NCI-H1930 (cell line): ENCODE measurements at regions not wholly inside any gene's neighbourhood (a gene's known extent, or its start where the extent isn't known, plus 50 kb on each side); places are given as distances from the start of the nearest gene placed in this dataset.

Source experiments
- DNase-seq, 2 experiments: peaks; one replicate each; lab custom pipeline; 2025; lab: John Stamatoyannopoulos, UW

GRCh38 chr9:129487658-129488483 lies 133.0 kb downstream of the C9orf50 start:
- DNase-seq: no peak

DNA sequence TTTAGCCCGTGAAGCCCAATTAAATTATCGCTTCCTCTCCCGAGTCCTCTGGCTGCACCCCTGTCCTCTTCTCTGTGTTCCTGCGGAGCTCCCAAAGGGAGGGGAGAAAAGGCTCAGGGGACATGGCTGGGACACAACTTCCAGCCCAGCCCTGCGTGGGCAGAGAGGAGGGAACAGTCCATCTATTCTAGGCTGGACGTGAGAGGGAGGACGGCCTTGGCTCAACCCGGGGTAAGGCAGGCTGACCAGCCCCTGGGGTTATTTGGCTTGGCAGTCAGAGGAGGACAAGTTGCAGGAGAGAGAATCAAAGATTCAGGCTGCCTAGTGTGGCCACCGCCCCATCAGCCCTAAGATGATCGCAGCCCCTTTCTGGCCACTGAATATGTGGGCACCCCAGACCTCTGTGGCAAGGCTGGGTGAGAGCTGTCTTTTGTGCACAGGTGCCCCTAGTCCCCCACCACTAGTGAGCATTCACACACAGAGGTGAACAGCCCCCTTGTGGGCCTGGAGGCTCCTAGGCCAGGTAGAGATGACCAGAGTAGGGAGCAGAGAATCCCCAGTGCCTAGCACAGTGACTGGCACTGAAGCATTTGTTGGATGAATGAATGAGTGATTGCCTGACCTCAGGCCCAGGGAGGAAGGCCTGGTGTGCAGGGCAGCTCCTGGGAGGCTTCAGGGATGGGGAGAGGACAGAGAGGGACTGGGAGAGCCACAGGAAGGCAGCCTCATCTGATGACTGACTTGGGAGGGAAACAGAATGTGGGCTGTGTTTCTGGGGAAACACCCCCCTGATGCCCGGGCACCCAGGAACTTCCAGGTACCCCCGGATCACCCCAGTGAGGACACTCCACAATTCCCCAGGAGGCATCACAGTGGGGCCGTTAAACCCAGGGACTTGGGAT lies 133.9 kb downstream of the C9orf50 start:
- DNase-seq: no peak

GRCh38 chr9:129485145-129485774 lies 135.6 kb downstream of the C9orf50 start:
- DNase-seq: no peak

DNA sequence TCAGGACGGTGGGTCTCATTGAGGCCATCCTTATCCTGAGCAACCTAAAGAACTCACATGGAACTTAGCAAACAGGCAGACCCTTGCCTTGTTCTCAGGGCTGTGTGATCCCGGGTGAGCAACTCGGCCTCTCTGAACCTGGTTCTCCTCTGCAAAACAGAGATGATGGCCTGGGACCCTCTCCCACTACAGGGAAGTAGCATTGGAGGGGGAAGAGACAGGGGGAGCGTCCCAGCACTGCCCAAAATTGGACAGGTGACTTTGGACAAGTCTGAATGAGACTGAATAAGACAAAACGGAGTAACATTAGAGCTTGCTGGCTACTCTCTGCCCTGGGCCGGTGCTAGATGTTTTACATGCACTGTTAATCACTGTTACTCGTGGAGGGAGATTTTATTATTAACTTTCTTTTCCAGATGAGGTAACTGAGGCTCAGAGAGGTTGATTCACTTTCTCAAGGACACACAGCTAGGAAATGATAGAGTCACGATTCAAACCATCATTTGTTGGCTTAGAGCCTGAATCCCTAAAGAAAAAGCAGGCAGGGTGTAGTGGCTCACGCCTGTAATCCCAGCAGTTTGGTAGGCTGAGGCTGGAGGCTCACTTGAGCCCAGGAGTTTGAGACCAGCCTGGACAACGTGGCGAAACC lies 136.4 kb downstream of the C9orf50 start:
- DNase-seq: no peak

- no peak for DNase-seq
Observed at GRCh38 chr9:129483415-129484351, 137.2 kb downstream of the C9orf50 start.

- no peak for DNase-seq
Observed at GRCh38 chr9:129482521-129483414, 138.1 kb downstream of the C9orf50 start.

- no peak for DNase-seq
Observed at GRCh38 chr9:129481810-129482511, 138.9 kb downstream of the C9orf50 start.

- DNase-seq: no peak
Observed at GRCh38 chr9:129481424-129481809, 139.5 kb downstream of the C9orf50 start.

DNA sequence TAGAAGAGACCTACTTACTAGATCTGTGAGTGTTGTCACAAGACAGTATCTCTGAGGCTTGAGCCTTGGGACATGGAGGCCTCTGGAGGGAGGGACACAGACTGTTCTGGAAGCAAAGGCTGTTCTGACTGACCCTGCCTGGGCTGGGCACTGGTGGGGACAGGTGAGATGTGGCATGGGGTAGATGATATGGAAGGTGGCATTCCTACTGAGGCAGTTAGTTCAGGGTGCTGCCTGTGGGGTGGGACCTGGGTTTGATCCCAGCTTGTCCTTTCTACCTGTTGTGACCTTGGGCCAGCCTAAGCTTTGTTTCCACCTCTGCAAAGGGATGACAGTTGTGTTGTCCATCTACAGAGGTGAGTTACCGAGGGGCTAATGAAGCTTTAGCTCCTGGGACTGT lies 140.2 kb downstream of the C9orf50 start:
- no peak for DNase-seq

GRCh38 chr9:129480227-129480626 lies 140.7 kb downstream of the C9orf50 start:
- no peak for DNase-seq

DNA sequence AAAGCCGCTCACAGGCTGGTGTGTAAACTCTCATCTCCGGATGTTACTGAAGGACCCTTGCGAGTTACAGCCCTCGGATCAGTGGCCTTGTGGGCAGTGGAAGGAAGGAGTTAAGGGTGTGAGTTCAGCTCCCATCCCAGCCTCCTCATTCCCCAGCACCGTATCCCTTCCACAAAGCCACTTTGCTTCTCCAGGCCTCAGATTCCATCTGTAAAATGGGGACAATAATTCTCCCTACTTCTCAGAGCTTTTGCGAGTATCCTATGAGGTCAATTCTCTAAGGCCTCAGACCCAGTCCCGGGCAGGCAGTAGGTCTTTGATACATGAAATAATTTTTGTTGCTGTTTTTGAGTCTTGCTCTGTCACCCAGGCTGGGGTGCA lies 141.3 kb downstream of the C9orf50 start:
- DNase-seq: no peak

DNA sequence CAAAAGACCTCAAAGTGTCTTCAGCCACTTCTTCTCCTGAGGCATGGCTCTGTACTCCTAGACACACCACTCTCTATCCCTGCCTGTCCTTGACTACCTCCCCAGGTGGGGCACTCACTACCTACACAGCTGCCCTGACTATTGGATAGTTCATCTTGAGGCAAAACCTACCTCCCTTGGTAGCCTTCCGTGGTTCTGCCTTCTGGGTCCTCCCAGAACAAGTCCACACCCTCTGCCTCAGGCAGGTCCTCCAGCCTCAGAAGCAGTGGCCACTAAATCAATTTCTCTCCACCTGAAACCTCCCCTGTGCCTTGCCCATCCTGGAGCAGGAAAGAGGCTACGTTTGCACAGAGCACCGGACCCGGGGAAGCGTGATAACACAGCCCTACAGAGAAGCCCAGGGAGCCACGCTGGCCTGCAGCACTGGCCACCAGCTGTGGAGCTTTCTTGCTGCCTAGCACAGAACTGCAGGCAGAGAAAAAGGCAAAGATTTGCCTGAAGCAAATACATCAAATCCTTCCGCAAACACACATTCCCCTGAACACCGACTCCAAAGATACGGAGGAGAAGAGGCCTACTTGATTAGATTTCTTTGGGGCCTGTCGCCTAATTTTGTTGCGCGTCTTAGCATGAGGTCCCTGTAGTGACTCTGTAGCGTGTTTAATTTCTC lies 141.8 kb downstream of the C9orf50 start:
- DNase-seq: no peak

DNA sequence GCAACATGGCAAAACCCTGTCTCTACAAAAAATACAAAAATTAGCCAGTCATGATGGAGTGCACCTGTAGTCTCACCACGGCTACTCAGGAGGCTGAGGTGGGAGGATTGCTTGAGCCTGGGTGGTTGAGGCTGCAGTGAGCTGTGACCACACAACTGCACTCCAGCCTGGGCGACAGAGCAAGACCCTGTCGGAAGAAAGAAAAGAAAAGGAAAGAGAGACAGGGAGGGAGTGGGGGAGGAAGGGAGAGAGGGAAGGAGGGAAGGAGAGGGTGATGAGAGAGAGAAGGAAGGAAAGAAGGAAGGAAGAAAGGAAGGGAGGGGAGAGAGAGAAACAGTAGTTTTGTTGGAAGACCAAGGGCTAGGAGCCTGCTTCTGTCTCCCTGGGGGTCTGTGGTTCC lies 142.4 kb downstream of the C9orf50 start:
- DNase-seq: no peak

DNA sequence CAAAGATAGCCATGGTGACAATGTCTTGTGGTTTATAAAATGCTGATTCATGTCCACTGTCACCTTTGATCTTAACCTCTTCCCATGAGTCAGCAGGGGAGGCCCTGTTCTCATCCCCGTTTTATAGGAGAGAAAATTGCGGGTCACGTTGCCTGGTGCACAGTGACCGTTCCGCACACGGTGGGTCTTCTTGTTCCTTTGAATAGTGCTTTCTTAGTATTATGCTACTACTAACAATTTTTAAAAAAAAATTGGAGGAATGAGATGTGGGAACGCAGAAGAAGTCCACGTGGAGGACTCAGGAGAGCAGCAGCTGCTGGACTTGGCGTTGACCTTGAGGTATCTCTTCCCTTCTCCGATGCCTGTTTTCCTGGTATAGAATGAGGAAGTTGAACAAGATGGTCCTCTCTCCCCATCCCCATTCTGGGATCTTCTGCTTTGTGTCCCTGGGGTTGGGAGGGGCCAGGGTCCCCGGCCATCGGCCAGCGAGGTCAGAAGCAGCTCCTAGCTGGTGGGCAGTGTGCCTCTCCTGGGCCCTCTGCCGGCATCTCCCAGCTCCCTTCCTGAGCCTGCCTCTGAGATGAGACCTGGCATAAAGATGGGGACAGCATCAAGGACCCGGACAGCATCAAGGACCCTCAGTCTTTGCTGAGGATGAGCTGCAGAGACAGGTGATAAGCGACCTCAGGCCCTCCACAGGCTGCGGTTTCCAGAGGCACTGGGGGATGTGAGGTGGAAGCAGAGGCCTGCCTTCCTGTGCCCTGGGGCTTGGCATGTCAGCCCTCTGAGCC lies 143.9 kb downstream of the C9orf50 start:
- DNase-seq: no peak

- DNase-seq: no peak
Observed at GRCh38 chr9:129474740-129475404, 146.0 kb downstream of the C9orf50 start.

DNA sequence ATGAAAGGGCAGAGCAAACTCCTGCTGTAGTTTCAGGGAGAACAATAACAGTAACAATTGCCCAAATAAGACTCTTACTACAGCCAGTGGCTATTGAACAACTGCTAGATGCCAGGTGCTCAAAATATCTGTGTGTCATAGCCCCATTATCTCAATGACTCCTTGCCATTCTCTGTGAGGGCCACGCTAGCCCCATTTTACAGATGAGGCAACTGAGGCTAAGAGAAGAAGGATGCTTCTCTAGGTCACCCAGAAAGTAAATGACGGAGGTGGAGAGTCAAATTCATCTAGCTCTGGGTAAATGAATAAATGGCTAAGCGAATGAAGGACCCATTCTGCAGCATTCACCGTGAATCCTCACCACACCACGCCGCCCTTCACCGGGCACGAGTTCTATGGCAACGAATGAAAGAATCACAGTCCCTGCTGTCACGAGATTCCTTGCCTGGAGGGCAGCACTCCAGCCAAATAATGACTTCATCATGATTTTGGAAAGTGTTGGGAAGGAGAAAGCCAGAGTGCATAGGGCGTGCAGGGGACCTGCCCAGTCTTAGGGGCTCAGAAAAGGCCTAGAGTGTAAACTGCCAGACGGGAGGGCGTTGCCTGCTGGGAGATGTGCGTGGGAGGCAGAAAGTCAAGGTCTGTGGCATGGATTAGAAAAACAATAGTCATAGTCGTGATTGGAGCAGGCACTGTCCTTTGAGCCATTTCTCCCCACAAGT lies 147.2 kb downstream of the C9orf50 start:
- DNase-seq: no peak

DNA sequence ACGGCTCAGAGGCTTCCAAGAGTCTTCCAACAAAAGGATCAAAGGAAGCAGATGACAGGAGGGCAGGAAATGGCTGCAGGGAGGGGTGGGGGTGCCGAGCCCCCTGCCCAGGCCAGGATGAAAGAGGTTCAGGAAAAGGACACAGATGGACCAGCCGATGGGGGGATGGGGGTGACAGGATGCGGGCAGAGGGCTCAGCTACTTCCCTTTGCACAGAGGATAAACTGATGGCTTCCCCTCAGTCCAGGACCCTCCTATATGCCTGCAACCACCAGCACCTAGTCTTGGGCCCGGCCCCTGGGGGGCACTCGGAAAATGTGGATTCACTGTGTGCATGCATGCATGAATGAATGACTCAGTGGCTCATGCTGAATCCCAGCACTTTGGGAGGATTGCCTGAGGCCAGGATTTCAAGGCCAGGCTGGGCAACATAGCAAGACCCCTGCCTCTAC lies 148.2 kb downstream of the C9orf50 start:
- DNase-seq: no peak
